WTC11 (cell line): ENCODE measurements at regions not wholly inside any gene's neighbourhood (a gene's known extent, or its start where the extent isn't known, plus 50 kb on each side); places are given as distances from the start of the nearest gene placed in this dataset.

Experiments
- CREB1 ChIP-seq: sonication (generic); formaldehyde crosslinking; IDR thresholded peaks from 2 replicates; pipeline ENCODE4 v1.8.0; 2023; ENCODE audit warnings: mild to moderate bottlenecking, missing genetic modification reagents
- CTCF ChIP-seq: fragments of 200-600 bp; IDR thresholded peaks from 2 replicates; pipeline ENCODE4 v1.8.0; 2022; ENCODE audit warnings: antibody characterized with exemption
- ESRRA ChIP-seq: sonication (generic); formaldehyde crosslinking; IDR thresholded peaks from 2 replicates; pipeline ENCODE4 v1.8.1; 2022; ENCODE audit warnings: mild to moderate bottlenecking, missing genetic modification reagents, borderline replicate concordance
- ETV6 ChIP-seq: sonication (generic); formaldehyde crosslinking; IDR thresholded peaks from 2 replicates; pipeline ENCODE4 v1.8.1; 2022; ENCODE audit warnings: mild to moderate bottlenecking, missing genetic modification reagents
- GABPB1 ChIP-seq: sonication (generic); formaldehyde crosslinking; IDR thresholded peaks from 2 replicates; pipeline ENCODE4 v1.8.1; 2023; ENCODE audit warnings: mild to moderate bottlenecking, missing genetic modification reagents
- PRDM15 ChIP-seq: sonication (generic); formaldehyde crosslinking; IDR thresholded peaks from 2 replicates; pipeline ENCODE4 v1.8.0; 2022; ENCODE audit warnings: missing genetic modification reagents
- SP1 ChIP-seq: sonication (generic); formaldehyde crosslinking; conservative IDR thresholded peaks from 2 replicates; pipeline ENCODE4 v1.8.1; 2022; ENCODE audit warnings: missing genetic modification reagents
- USF2 ChIP-seq: sonication (generic); formaldehyde crosslinking; IDR thresholded peaks from 2 replicates; pipeline ENCODE4 v1.8.1; 2023; ENCODE audit warnings: mild to moderate bottlenecking, missing genetic modification reagents, moderate library complexity
- ZNF121 ChIP-seq: sonication (generic); formaldehyde crosslinking; IDR thresholded peaks from 2 replicates; pipeline ENCODE4 v1.8.0; 2023; ENCODE audit warnings: missing genetic modification reagents
- TF ChIP-seq, protein P1 (sequence below): sonication (generic); formaldehyde crosslinking; IDR thresholded peaks from 2 replicates; pipeline ENCODE4 v1.8.1; 2022; ENCODE audit warnings: missing genetic modification reagents, borderline replicate concordance

- TF ChIP-seq CTCF, result peak; percentile 56
- no peak for TF ChIP-seq GABPB1 (CRISPR knock-in tag)
- TF ChIP-seq ETV6 (CRISPR knock-in tag), result no peak
- no peak for TF ChIP-seq USF2 (CRISPR knock-in tag)
- TF ChIP-seq, protein P1, sequence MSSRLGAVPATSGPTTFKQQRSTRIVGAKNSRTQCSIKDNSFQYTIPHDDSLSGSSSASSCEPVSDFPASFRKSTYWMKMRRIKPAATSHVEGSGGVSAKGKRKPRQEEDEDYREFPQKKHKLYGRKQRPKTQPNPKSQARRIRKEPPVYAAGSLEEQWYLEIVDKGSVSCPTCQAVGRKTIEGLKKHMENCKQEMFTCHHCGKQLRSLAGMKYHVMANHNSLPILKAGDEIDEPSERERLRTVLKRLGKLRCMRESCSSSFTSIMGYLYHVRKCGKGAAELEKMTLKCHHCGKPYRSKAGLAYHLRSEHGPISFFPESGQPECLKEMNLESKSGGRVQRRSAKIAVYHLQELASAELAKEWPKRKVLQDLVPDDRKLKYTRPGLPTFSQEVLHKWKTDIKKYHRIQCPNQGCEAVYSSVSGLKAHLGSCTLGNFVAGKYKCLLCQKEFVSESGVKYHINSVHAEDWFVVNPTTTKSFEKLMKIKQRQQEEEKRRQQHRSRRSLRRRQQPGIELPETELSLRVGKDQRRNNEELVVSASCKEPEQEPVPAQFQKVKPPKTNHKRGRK (CRISPR knock-in tag), result no peak
- no peak for TF ChIP-seq SP1 (CRISPR knock-in tag)
- TF ChIP-seq CREB1 (CRISPR knock-in tag), result no peak
- no peak for TF ChIP-seq PRDM15 (CRISPR knock-in tag)
- no peak for TF ChIP-seq ESRRA (CRISPR knock-in tag)
- TF ChIP-seq ZNF121 (CRISPR knock-in tag), result no peak
These were observed 379.6 kb downstream of the LRIG3 start for GRCh38 chr12:58540480-58541299.
